ENCODE measurements at regions not wholly inside any gene's neighbourhood (a gene's known extent, or its start where the extent isn't known, plus 50 kb on each side); places are given as distances from the start of the nearest gene placed in this dataset.

GRCh38 chr9:93731963-93732362 is 155.6 kb downstream of the PHF2 start:
- no peaks in the 10 kb centered on the region for H3K36me3 ChIP-seq (ENCODE audit: control insufficient read depth, insufficient read depth, low read length)

GRCh38 chr9:93730648-93731047 is 154.3 kb downstream of the PHF2 start:
- H3K27ac Mint-ChIP-seq: no peak overlapping the region
- ATAC-seq (no peak), DNase-seq (no peak)
- H3K9me3 ChIP-seq (ENCODE audit: control insufficient read depth, insufficient read depth, low read length): peaks cover 8% of the 10 kb centered on the region
- H3K4me1 Mint-ChIP-seq: no peaks in the 10 kb centered on the region
- no peak overlapping the region for H3K4me3 ChIP-seq (ENCODE audit: low read length)
- 87% methylated on average over 7 of the region's 8 CpGs for whole genome bisulfite sequencing (ENCODE audit: insufficient coverage)
- H3K36me3 ChIP-seq (ENCODE audit: control insufficient read depth, insufficient read depth, low read length): no peaks in the 10 kb centered on the region
- H3K9me3 Mint-ChIP-seq: peaks cover 7 to 10% of the 10 kb centered on the region in 2 donors
- H3K27me3 Mint-ChIP-seq (ENCODE audit: low read depth in 2 of 2): peaks cover 8 to 35% of the 10 kb centered on the region in 2 donors
- no peaks in the 10 kb centered on the region for H3K27me3 ChIP-seq (ENCODE audit: control insufficient read depth, insufficient read depth, low read length)
- H3K4me3 Mint-ChIP-seq: no peak overlapping the region
- intact Hi-C loops (cut with micrococcal nuclease): no loop called here
- no peak for TF ChIP-seq CTCF (IDR thresholded peaks at IDR 0.05)
- no peak overlapping the region for H3K27ac ChIP-seq (ENCODE audit: low read length)
- no peaks in the 10 kb centered on the region for H3K36me3 Mint-ChIP-seq
- no peaks in the 10 kb centered on the region for H3K4me1 ChIP-seq (ENCODE audit: control insufficient read depth, insufficient read depth, low read length)

More at GRCh38 chr9:93731963-93732362, 155.6 kb downstream of the PHF2 start:
- 50% methylated on average over 1 of the region's 1 CpG for WGBS (ENCODE audit: insufficient coverage)
- Mint-ChIP-seq H3K27ac (no peak overlapping the region), H3K27me3 (ENCODE audit: low read depth in 2 of 2) (peaks cover 8 to 35% of the 10 kb centered on the region in 2 donors), H3K4me1 (no peaks in the 10 kb centered on the region), H3K36me3 (no peaks in the 10 kb centered on the region), H3K4me3 (no peak overlapping the region), H3K9me3 (peaks cover 7 to 10% of the 10 kb centered on the region in 2 donors)
- no peaks in the 10 kb centered on the region for H3K4me1 ChIP-seq (ENCODE audit: control insufficient read depth, insufficient read depth, low read length)
- H3K9me3 ChIP-seq (ENCODE audit: control insufficient read depth, insufficient read depth, low read length): peaks cover 8% of the 10 kb centered on the region
- H3K27ac ChIP-seq (ENCODE audit: low read length): no peak overlapping the region
- no peak for ATAC-seq
- no peaks in the 10 kb centered on the region for H3K27me3 ChIP-seq (ENCODE audit: control insufficient read depth, insufficient read depth, low read length)
- DNase-seq: no peak
- H3K4me3 ChIP-seq (ENCODE audit: low read length): no peak overlapping the region
- no peak for TF ChIP-seq CTCF (IDR thresholded peaks at IDR 0.05)
- intact Hi-C loops (cut with micrococcal nuclease): no loop called here

GRCh38 chr9:93730217-93730616 is 153.8 kb downstream of the PHF2 start:
- no peaks in the 10 kb centered on the region for H3K4me1 Mint-ChIP-seq
- WGBS (ENCODE audit: insufficient coverage): 77% methylated on average over 11 of the region's 11 CpGs
- H3K9me3 Mint-ChIP-seq: peaks cover 7% of the 10 kb centered on the region in 2 donors
- intact Hi-C loops (cut with micrococcal nuclease): no loop called here
- H3K4me1 ChIP-seq (ENCODE audit: control insufficient read depth, insufficient read depth, low read length): no peaks in the 10 kb centered on the region
- DNase-seq (no peak), ATAC-seq (no peak)
- H3K9me3 ChIP-seq (ENCODE audit: control insufficient read depth, insufficient read depth, low read length): peaks cover 8% of the 10 kb centered on the region
- no peak overlapping the region for H3K27ac ChIP-seq (ENCODE audit: low read length)
- peaks cover 8 to 35% of the 10 kb centered on the region in 2 donors for H3K27me3 Mint-ChIP-seq (ENCODE audit: low read depth in 2 of 2)
- no peak overlapping the region for H3K27ac Mint-ChIP-seq
- H3K36me3 Mint-ChIP-seq: no peaks in the 10 kb centered on the region
- H3K36me3 ChIP-seq (ENCODE audit: control insufficient read depth, insufficient read depth, low read length): no peaks in the 10 kb centered on the region
- TF ChIP-seq CTCF (IDR thresholded peaks at IDR 0.05): no peak
- no peak overlapping the region for H3K4me3 ChIP-seq (ENCODE audit: low read length)
- no peak overlapping the region for H3K4me3 Mint-ChIP-seq
- H3K27me3 ChIP-seq (ENCODE audit: control insufficient read depth, insufficient read depth, low read length): no peaks in the 10 kb centered on the region

Data from natural killer cell (primary cell).